ENCODE measurements at regions not wholly inside any gene's neighbourhood (a gene's known extent, or its start where the extent isn't known, plus 50 kb on each side); places are given as distances from the start of the nearest gene placed in this dataset.

- DNase-seq: no peak
Measured at GRCh38 chr10:4661511-4662255, 164.3 kb upstream of the AKR1E2 start.

GRCh38 chr10:4658777-4659176 is 167.2 kb upstream of the AKR1E2 start:
- DNase-seq: no peak

- peak; percentile 41 for DNase-seq
Measured at GRCh38 chr10:4656576-4657194, 169.3 kb upstream of the AKR1E2 start.

GRCh38 chr10:4655879-4656278 is 170.1 kb upstream of the AKR1E2 start:
- DNase-seq: no peak

- no peak for DNase-seq
Measured at GRCh38 chr10:4655406-4655805, 170.6 kb upstream of the AKR1E2 start.

- no peak for DNase-seq
Measured at GRCh38 chr10:4654496-4654895, 171.5 kb upstream of the AKR1E2 start.

- DNase-seq: no peak
Measured at GRCh38 chr10:4653160-4653559, 172.8 kb upstream of the AKR1E2 start.

GRCh38 chr10:4652111-4653010 is 173.6 kb upstream of the AKR1E2 start:
- DNase-seq: no peak

GRCh38 chr10:4651404-4652037 is 174.5 kb upstream of the AKR1E2 start:
- DNase-seq: no peak

GRCh38 chr10:4650582-4650981 is 175.4 kb upstream of the AKR1E2 start:
- DNase-seq: no peak

GRCh38 chr10:4649886-4650508 is 176.0 kb upstream of the AKR1E2 start:
- no peak for DNase-seq

GRCh38 chr10:4649471-4649870 is 176.5 kb upstream of the AKR1E2 start:
- DNase-seq: no peak

GRCh38 chr10:4648999-4649398 is 177.0 kb upstream of the AKR1E2 start:
- no peak for DNase-seq

GRCh38 chr10:4647109-4647785 is 178.8 kb upstream of the AKR1E2 start:
- DNase-seq: no peak

GRCh38 chr10:4646547-4646946 is 179.5 kb upstream of the AKR1E2 start:
- DNase-seq: no peak

GRCh38 chr10:4645836-4646235 is 180.2 kb upstream of the AKR1E2 start:
- no peak for DNase-seq

GRCh38 chr10:4643471-4643870 is 182.5 kb upstream of the AKR1E2 start:
- DNase-seq: no peak

GRCh38 chr10:4639960-4640359 is 186.0 kb upstream of the AKR1E2 start:
- DNase-seq: no peak

- no peak for DNase-seq
Measured at GRCh38 chr10:4638099-4638498, 187.9 kb upstream of the AKR1E2 start.

- no peak for DNase-seq
Measured at GRCh38 chr10:4637657-4638056, 188.3 kb upstream of the AKR1E2 start.

GRCh38 chr10:4635883-4636282 is 190.1 kb upstream of the AKR1E2 start:
- DNase-seq: no peak

GRCh38 chr10:4635388-4635787 is 190.6 kb upstream of the AKR1E2 start:
- no peak for DNase-seq
